Limb (tissue), 2 donors: ENCODE measurements at regions not wholly inside any gene's neighbourhood (a gene's known extent, or its start where the extent isn't known, plus 50 kb on each side); places are given as distances from the start of the nearest gene placed in this dataset.
A peak's percentile ranks its signal among the peaks of the same experiment; 100 is the strongest.
"Not testable (repeated sequence)": the region's sequence is repeated elsewhere in the genome, so short reads cannot be mapped to it uniquely, and the experiment has no call there.

Source experiments
- DNase-seq, 2 donors: peaks; one replicate each; pipeline ENCODE4 v3.0.0-alpha.2; 2016; ENCODE audit errors: extremely low spot score in 2 of 2

DNA sequence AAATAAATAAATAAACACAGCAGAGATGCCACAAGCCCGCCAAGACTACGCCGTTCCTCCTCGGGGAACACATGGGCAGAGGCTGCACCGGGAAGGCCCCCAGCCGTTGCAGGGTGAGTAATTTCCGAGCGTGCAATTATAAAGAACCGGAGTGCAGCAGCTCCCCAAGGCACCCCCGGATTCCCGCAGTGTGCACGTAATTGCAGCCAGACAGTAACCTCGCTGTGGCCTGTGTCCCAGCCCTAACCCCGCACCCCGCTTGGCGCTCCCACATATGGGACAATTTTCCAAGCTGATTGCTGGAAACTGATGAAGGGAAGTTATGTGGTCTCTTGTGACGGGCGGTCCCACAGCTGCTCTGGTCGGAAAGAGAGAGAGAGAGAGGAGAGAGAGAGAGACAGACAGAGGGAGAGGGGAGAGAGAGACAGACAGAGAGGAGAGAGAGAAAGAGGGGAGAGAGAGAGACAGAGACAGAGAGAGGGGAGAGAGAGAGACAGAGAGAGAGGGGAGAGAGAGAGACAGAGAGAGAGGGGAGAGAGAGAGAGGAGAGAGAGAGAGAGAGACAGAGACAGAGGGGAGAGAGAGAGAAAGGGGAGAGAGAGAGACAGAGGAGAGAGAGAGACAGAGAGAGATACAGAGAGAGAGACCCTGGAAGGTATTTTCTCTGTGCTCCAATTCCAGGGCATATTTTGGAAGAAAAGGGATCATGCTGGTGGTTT is 275.4 kb downstream of the SHOX start:
- DNase-seq, result peak in 1 of 2 donors; percentile 64

DNA sequence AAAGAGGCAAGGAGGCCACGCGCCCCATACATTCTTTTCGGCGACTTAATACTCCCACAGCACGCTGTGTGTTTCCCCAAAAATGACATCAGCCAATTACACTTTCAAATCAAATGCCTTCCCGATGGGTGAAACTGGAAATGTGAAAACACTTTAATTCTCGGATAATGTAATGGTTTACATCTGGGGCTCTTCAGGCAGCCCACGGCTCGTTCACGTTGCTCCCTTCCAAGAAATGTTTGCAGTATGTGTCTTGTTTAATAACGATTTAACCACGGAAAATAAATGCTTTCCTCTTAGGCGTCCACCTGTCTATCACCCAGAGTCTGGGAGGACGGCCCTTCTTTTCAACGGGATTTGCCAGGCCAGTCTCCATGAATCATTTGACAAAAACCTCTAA is 272.5 kb downstream of the SHOX start:
- peak in 1 of 2 donors; percentile 30 for DNase-seq

DNA sequence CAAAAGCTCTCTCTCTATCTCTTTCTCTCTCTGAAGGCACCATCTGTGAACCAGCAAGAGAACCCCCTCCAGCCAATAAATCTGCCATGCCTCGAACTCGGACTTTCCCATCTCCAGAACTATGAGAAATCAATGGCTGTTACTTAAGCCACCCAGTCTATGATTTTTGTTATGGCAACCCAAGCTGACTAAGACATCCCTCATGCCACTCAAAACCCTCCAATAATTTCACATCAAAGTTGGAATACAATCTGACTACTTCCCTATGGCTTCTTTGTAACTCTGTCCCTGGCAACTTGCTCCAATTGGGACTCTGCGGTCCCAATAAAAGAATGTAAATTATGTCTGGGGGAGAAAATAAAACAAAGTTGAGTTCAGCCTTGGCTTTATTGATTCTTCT is 265.7 kb downstream of the SHOX start:
- DNase-seq, result no peak

DNA sequence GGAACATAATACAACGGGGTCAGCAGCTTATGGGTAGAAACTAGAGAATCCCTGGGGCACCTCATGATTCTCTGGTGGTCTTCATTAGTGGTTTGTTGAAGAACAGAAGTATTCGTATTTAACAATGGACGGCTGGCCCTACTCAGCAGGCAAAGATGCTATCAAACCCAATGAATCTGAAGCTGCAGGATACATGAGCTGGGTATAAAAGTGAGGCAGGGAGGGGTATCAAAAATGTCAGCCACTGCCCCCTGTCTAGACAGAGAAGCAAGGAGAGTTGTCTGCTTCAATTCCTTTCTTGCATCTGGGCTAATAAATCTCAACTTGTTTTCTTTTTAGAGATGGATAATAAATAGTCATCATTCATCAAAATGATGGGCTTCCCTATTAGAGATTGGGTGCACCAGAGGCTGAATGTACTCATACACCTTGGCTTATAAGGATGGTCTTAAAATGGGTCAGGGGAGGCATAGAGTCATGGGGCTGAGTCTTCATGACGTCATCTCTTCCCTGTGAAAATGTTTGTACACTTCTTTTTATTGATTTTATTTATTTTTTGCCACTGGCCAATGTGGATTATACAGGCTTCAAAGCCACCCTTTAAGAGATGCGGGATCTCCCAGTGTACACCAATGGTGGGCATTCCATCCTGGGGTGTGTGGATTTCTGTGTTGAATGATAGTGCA is 259.5 kb downstream of the SHOX start:
- DNase-seq, result no peak

DNA sequence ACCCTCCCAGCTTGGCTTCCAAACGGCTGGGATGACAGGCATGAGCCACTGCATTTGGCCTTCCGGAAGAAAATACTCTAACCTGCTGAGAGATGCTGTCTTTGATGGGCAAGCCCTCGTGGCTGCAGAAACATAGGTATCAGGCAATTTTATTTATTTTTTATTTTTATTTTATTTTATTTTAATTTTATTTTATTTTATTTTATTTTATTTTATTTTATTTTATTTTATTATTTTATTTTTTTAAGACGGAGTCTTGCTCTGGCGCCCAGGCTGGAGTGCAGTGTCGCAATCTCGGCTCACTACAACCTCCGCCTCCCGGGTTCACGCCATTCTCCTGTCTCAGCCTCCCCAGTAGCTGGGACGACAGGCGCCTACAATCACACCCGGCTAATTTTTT is 257.1 kb downstream of the SHOX start:
- not testable (repeated sequence) for DNase-seq

DNA sequence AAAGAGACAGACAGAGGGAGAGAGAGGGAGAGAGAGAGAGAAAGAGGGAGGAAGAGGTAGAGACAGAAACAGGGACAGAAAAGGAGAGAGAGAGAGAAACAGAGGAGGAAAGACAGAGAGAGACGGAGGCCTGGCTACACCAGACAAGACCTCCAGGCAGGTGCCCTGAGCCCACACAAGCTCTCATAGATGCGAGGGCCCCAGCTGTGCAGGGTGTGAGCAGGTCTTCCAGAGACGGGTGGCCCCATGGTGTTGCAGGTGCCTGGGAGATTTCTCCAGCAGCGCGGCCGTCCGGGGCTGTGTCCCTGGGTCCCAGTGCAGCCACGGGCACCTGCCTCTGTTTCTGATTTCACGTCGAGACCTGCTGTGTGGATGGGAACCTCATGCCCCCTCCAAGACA is 253.0 kb downstream of the SHOX start:
- DNase-seq, result no peak

DNA sequence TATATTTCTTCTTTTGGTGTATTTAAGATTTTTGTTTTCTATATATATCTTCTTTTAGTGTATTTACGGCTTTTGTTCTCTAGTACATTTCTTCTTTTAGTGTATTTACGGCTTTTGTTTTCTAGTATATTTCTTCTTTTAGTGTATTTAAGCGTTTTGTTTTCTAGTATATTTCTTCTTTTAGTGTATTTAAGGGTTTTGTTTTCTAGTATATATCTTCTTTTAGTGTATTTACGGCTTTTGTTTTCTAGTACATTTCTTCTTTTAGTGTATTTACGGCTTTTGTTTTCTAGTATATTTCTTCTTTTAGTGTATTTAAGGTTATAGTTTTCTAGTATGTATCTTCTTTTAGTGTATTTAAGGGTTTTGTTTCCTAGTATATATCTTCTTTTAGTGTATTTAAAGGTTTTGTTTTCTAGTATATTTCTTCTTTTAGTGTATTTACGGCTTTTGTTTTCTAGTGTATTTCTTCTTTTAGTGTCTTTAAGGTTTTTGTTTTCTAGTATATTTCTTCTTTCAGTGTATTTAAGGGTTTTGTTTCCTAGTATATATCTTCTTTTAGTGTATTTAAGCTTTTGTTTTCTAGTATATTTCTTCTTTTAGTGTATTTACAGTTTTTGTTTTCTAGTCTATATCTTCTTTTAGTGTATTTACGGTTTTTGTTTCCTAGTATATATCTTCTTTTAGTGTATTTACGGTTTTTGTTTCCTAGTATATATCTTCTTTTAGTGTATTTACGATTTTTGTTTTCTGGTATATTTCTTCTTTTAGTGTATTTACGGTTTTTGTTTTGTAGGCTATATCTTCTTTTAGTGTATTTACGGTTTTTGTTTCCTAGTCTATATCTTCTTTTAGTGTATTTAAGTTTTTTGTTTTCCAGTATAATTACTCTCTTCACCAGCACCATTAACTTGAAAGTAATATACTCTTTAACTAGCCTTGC is 249.4 kb downstream of the SHOX start:
- DNase-seq, result not testable (repeated sequence)

DNA sequence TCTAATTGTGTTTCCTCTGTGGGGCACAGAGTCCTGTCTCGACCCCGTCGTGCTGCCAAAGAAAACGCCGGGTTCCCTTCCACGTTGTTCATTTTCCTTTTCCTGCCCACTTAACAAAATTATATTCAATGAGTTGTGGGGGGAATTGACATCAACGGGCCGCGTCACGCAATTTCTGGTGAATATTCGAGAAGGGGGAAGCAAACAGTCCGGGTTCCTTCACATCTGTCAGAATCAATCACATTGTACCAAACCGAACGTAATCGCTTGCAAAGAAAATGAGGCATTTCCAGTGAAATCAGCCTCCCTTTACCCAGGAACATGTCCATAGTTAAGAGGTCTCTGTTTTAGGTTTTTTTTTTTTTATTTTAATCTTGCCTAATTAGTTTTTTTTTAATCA is 243.5 kb downstream of the SHOX start:
- DNase-seq, result no peak

DNA sequence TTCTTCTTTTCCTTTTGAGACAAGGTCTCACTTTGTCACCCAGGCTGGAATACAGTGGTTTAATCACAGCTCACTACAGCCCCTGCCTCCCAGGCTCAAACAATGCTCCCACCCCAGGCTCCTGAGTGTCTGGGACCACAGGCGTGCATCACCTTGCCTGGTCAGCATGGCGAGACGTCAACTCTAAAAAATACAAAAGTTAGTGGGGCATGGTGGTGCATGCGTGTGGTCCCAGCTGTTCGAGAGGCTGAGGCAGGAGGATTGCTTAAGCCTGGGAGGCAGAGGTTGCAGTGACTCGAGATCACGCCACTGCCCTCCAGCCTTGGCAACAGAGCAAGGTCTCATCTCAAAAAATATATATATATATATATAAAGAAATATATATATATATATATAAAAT is 242.4 kb downstream of the SHOX start:
- DNase-seq, result no peak

DNA sequence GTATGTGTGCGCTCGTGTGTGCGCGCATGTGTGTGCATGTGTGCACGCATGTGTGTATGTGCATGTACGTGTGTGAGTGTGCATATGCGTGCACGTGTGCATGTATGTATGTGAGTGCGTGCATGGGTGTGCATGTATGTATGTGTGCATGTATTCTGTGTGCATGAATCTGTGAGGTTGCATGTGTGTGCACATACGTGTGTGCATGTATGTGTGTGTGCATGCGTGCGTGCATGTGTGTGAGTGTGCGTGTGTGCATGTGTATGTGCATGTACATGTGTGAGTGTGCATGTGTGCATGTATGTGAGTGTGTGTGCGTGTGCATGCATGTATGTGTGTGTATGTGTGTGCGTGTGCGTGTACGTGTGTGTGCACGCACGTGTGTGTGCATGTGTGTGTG is 241.5 kb downstream of the SHOX start:
- no peak for DNase-seq

DNA sequence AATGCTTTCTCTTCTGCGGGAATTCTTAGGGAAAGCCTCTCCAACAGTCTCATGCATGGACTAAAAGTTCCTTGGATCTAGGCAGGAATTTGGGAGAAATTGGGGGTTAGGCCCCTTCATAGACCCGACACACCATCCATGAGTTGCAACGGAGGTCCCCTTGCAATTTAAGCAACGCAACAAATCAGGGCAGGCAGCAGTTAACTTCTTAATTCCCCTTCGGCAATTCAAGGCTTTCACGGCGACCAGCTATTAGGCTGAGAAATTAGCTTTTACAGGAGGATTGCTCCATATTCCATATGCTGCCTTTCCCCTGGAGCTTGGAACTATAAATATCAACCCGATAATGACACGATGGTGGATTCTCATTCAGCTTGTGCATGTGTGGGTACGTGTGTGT is 241.0 kb downstream of the SHOX start:
- DNase-seq, result no peak

DNA sequence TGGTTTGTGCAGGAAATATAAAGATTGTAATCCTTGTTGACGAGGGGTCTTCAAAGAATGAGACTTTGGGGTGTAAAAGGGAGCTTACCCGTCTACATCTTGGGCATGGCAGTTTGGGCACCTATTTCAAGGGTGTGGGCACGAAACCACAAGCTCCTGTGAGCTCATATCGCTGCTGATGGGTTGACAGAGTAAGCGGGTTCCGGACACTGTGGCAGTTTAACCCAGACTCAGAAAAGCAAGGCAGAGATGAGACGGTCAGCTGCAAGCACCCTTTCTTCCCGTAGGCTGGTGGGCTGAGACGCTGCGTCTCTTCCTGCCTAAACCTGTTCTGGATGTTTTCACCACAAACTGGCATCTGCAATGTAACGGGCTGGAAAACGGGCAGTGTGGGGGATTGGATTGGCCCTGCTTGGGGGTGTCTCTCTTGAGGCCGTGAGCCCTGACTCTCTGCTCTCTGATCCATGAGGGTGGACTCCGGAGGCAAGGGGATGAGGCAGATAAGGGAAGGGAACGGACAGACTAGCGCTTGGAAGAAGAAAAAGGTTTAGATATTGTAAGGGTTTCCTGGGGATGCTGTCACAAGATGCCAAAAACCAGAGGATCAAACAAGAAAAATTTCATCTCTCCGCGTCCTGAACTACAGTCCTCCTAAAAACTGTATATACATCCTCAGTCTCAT is 237.5 kb downstream of the SHOX start:
- no peak for DNase-seq

DNA sequence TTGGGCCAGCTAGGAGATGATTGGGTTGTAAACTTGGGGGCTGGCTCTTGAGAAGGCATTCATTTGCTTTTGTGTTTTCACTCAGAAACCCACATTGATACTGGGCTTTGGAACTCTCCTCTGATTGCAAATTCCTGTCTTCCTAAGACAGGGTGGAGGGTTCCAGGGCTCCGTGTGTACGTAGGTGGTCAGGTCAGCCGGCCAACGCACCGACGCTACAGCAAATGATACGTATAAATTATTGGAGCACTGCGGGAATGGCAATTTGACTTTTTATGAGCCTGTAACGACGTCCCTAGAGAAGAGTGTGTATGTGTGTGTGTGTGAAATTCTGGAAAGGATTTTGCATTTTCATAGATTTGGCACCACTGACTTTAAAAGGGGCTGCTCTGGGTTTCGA is 236.9 kb downstream of the SHOX start:
- no peak for DNase-seq

DNA sequence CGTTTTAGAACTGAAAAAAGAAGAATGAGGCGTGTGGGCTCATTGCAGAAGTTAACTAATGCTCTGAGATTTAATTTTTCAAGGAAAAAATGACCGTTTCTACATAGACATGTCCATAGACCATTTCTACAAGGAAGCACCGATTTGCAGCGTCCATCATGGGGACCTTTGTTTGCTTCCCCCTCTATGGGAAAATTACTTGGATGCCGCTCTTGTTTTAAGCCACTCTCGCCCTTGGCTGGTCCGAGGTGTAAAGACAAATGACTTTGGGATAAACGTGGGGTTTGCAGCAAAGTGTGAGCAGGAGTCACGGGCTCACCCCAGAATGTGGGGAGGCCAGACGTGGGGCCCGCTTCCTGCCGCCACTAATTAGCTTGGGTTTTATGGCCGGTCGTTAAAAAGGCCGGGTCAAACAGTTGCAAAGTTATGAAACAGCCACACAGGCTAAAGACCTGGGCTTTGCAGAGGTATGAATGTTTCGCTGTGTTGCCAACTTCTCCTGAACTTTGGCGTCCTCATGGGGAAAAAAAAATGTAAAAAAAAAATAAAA is 235.9 kb downstream of the SHOX start:
- no peak for DNase-seq

DNA sequence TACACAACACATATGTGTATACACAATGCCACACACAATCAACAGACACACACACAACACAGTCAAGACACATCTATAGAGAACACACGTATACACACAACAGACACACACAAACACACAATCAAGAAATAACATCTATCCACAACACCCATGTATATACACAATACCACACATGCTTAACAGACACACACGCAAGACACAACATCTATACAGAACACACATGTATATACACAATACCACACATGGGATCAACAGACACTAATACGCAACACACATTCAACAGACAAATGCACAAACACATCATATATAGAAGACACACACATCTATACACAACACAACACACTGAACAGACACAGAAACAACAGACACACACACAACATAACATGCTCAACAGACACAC is 234.8 kb downstream of the SHOX start:
- no peak for DNase-seq

DNA sequence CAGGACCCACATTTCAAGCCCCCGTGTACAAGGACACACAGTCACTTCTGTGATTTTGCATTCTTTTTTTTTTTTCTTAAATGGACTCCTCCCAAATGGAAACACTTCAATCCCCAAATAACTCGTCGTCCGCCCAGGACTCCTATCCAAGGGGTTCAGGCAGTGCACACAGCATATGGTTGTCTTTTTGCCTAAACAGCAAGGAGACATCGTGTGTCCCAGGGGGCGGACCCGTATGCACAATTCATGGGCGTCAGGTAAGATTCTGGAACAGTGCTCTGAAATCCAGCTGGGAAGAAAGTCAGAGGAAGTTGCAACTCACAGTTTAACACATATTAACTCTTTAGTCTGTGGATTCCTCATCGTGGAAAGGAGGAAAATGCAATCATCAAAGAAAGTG is 231.3 kb downstream of the SHOX start:
- DNase-seq, result no peak

DNA sequence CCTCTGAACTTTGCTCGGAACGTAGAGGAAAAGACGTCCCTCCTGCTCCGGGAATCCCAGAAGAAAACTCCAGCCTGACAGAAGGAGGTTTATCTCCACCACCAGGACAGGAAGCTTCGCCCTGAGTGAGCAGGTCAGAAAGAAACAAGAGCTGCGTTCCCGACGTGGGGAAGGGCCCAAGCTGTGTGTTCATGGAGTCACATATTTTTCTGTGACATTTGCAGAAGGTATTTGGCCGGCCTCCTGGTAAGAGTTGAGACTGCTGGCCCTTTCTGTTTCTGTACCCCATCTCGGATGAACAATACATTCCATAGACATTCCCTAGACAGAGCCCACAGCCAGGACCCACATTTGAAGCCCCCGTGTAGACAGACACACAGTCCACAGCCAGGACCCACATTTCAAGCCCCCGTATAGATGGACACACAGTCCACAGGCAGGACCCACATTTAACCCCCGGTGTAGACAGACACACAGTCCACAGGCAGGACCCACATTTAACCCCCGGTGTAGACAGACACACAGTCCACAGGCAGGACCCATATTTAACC is 230.8 kb downstream of the SHOX start:
- DNase-seq, result no peak

DNA sequence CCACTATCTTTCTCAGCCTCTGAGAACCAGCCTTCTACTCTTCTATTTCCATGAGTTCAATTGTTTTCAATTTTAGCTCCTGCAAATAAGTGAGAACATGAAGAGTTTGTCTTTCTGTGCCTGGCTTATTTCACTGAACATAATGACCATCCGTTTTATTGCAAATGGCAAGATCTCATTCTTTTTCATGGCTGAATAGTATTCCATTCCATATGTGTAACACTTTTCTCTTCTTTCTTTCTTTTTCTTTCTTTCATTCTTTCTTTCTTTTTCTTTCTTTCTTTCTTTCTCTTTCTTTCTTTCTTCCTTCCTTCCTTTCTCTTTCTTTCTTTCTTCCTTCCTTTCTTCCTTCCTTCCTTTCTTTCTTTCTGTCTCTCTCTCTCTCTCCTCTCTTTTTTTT is 228.7 kb downstream of the SHOX start:
- no peak for DNase-seq

DNA sequence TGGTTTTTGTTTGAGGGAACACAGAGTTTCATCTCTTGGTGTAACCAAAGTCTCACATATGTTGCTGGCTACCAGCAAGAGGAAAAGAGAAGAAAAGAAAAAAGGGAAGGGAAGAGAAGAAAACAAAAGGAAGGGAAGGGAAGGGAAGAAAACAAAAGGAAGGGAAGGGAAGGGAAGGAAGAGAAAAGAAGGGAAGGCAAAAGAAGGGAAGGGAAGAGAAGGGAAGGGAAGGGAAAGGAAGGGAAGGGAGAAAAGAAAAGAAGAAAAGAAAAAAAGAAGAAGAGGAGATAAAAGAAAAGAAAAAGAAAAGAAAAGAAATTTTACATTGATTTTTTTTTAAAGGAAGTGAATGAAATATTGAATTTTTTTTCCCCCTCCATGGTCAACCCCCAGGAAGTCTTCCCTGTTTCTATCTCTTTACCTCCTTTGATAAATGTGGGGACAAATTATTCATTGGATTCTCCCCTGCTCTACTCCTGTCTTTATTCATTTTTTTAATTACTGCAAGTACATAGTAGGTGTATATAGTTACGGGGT is 228.0 kb downstream of the SHOX start:
- DNase-seq, result no peak

DNA sequence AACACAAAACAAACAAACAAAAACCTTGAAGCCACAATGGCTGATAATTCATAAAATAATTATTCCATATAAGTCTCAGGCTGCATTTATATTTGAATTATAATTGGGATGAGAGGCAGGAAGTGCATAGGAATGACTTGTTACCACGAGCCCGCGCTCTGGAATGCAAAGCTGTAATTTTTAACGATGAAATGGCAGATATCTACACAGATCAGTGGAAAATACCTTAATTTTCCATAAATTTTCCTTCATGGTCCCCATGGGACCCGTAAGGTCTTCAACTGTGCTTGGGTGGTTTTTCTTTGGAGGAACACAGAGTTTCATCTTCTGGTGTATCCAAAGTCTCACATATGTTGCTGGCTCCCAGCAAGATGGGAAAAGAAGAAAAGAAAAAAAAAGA is 226.8 kb downstream of the SHOX start:
- DNase-seq, result no peak
